RWPE1 (cell line): ENCODE measurements at regions not wholly inside any gene's neighbourhood (a gene's known extent, or its start where the extent isn't known, plus 50 kb on each side); places are given as distances from the start of the nearest gene placed in this dataset.

Experiments
- CTCF ChIA-PET: fragments of 350-600 bp; sonication (Branson Sonifier 250); formaldehyde crosslinking; extraction: SDS; loops from one replicate; lab custom pipeline; 2021; lab: Yijun Ruan, JAX
- POLR2A ChIA-PET: fragments of 400-600 bp; formaldehyde crosslinking; extraction: SDS; loops from one replicate; lab custom pipeline; 2020; ENCODE audit warnings: antibody characterized with exemption; ENCODE audit not compliant: low non-redundant PET; lab: Yijun Ruan, JAX
- DNase-seq: peaks from one replicate; pipeline ENCODE4 v3.0.0; 2012; ENCODE audit warnings: low spot score
- H3K27ac ChIP-seq: fragments of 450-650 bp; 2 replicates; pipeline ENCODE4 v1.5.1; 2017
- TF ChIP-seq, protein P1 (sequence below): fragments of 450-650 bp; conservative IDR thresholded peaks from 2 replicates; pipeline ENCODE4 v1.5.1; 2017; ENCODE audit warnings: low read depth, mild to moderate bottlenecking

DNA sequence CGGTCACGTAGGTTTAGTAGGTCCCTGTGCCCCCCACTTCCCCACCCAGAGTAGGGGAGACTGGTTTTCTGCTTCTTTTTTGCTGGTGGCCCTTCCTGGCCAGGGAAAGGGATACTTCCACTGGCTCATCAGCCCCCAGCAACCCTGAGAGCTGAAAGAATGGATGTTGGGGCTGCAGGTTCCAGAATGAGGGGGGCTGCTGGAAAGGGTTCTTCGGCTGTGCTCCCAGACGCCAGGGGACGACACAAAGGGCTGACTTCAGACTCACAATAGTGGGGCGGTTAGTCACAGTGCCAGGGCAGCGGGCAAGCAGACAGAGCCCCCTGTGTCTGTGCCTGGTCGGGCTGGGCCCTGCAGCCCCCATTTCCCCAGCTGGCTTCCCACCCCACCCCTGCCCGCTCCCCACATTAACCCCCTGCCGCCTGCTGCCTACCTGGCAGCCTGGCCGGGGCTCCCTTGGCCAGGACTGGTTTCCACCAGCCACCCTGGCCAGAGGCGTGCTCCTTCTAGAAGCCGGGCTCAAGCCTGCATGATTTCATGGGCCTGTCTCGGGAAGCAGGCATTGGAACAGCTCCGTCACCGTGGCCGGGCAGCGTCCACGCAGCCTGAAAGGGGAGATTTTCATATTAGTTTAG is 79.1 kb upstream of the WNT7B start:
- TF ChIP-seq, protein P1, sequence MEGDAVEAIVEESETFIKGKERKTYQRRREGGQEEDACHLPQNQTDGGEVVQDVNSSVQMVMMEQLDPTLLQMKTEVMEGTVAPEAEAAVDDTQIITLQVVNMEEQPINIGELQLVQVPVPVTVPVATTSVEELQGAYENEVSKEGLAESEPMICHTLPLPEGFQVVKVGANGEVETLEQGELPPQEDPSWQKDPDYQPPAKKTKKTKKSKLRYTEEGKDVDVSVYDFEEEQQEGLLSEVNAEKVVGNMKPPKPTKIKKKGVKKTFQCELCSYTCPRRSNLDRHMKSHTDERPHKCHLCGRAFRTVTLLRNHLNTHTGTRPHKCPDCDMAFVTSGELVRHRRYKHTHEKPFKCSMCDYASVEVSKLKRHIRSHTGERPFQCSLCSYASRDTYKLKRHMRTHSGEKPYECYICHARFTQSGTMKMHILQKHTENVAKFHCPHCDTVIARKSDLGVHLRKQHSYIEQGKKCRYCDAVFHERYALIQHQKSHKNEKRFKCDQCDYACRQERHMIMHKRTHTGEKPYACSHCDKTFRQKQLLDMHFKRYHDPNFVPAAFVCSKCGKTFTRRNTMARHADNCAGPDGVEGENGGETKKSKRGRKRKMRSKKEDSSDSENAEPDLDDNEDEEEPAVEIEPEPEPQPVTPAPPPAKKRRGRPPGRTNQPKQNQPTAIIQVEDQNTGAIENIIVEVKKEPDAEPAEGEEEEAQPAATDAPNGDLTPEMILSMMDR: no peak
- ChIA-PET POLR2A (no interaction called here), CTCF (interaction anchor here (1.0 kb wide), 1 partner anchor 50 kb away, joined by 3 read pairs; no protein-coding TSS in a partner anchor)
- H3K27ac ChIP-seq: peak overlapping the region; percentile 100
- no peak for DNase-seq

GRCh38 chr22:46056546-46057245 is 79.7 kb upstream of the WNT7B start:
- peak overlapping the region; percentile 100 for H3K27ac ChIP-seq

DNA sequence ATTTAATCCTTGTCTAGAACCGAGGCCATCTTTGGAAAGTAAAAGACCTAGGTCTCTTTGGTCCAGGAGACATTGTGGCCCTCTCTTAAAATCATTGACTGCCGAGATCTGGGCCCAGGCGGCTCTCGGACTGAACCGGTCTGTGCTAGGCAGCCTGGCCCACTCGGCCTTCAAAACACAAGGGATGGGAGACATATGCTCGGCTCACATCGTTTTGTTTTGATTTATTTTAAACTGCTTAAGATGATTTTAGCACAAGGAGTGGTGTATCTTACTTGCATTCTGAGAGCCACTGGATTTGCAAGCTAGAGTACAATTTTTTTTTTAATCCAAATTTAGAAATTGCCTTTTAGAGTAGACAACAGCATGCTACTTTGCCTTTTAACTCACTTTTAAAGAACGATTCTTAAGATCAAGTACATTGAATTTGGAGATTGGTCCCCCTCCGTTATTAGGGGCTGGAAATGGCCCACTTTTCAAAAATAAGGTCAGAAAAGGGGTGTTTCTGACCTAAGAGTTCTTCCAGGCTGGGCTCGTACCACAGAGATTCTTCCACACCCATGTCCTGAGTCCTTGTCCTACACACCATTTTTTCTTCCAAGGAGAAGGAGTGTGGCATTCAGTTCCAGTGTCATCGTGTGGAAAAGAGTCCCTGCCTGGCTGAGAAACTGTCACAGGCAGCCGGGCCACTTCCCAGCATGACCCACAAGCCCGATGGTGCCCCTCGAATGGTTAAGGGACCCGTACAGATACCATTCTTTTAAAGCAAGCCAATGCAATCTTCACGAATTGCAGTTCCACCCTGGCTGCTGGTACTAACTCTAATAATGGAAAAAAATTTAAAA is 80.5 kb upstream of the WNT7B start:
- ChIA-PET CTCF (interaction anchor here (0.7 kb wide), 1 partner anchor 1388 kb away, joined by 3 read pairs; no protein-coding TSS in a partner anchor), POLR2A (no interaction called here)
- peak overlapping the region; percentile 100 for H3K27ac ChIP-seq
- DNase-seq: no peak
- TF ChIP-seq, protein P1: no peak

More at GRCh38 chr22:46056546-46057245, 79.7 kb upstream of the WNT7B start:
- DNase-seq: no peak
- CTCF ChIA-PET: interaction anchor here (0.7 kb wide), 1 partner anchor 1387 kb away, joined by 3 read pairs; no protein-coding TSS in a partner anchor
- TF ChIP-seq, protein P1: no peak
- POLR2A ChIA-PET: no interaction called here

DNA sequence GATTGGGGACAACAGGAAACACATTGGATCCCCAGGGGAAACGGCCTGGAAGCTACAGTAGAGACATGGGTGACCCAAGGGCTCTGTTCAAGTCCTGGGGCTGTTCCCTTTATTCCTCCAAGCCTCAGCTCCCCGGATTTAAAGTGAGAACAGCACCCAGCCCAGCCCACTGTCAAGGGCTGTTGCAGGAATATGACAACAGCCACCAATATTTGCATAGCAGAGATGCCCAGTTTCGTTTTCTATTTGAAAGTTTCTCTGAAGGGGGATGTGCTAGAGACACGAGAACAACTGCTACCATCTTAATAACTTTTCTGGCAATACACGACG is 81.1 kb upstream of the WNT7B start:
- ChIA-PET CTCF (no interaction called here), POLR2A (no interaction called here)
- TF ChIP-seq, protein P1: no peak
- peak overlapping the region; percentile 100 for H3K27ac ChIP-seq
- no peak for DNase-seq

DNA sequence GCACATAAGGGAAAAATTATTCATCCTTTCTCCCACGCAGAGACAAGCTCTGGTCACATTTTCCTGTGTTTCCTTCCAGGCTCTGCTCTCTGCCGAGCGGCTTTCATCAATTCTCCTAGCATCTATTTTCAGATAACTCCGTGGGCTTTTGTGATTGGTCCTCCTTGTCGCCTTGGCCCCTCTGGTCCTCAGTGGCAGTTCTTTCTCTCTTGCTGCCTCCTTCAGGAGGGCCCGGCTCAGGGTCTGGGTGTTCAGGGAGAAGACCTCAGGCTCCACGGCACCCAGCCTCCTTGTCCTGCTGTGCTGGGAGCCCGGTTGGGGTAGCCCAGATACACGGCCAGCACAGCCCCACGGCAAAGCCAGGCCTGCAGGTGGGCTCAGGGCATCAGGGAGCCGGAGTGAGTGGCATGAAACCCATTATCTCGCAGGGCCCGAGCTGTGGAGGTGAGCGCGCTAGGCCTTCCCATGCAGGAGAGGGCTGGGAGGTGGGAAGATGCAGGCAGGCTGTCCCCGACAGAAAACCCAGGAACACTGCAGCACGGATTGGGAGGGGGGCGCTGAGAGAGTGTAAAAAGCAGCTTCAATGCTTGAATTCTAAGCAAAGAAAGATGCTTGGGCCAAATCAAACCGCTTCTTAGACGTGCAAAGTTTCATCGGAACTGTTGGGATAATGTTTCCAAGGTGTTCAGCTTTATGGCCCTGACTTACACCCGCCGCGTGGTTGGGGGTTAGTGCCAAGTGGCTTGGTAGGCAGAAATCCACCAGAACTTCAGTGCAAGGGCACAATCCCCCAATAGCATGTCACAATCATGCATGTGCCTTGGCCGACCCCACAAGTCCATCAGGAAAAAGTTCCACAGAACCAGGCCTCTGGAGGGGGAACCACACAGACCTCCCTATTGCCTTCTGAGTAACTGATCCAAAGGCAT is 81.9 kb upstream of the WNT7B start:
- DNase-seq: no peak
- POLR2A ChIA-PET: no interaction called here
- CTCF ChIA-PET: no interaction called here
- TF ChIP-seq, protein P1: no peak
- peak overlapping the region; percentile 100 for H3K27ac ChIP-seq
